ENCODE measurements at regions not wholly inside any gene's neighbourhood (a gene's known extent, or its start where the extent isn't known, plus 50 kb on each side); places are given as distances from the start of the nearest gene placed in this dataset.
"Not testable (repeated sequence)": the region's sequence is repeated elsewhere in the genome, so short reads cannot be mapped to it uniquely, and the experiment has no call there.

DNA sequence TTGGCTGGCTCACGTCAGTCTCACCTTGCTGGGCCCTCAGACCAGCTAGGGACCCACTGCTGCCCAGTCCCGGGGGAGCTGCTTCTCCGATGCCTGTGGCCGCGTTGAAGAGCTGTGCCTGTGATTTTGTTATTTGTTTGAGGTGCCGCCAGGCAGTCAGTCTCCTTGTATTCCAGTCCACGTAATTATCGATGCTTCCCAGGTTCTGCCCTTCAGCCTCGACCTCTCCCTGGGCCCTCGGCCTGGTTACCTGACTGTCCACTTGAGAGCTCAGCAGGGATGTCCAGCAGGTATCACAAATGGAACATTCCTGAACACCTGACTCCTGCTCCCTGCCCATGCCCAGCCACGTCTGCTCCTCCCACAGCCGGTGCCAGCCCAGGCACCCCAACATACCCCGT is 195.9 kb upstream of the HS6ST1 start:
- DNase-seq, result no peak

DNA sequence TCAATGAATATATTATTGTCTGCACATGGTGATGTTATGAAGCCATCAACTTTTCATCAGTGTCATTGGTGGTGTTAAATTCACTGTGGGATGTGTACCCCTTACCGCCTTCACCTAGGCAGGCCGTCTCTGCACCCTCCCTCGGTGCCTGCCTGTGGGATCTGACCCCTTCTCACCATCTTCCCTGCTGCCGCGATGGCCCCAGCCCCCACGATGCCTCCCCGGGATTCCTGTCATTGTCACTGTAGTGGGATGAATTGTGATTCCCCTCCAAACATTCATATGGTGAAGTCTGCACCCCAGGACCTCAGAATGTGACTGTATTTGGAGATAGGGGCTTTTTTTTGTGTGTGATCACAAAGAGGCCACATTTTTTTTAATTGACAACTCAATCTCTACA is 198.3 kb upstream of the HS6ST1 start:
- DNase-seq, result no peak

DNA sequence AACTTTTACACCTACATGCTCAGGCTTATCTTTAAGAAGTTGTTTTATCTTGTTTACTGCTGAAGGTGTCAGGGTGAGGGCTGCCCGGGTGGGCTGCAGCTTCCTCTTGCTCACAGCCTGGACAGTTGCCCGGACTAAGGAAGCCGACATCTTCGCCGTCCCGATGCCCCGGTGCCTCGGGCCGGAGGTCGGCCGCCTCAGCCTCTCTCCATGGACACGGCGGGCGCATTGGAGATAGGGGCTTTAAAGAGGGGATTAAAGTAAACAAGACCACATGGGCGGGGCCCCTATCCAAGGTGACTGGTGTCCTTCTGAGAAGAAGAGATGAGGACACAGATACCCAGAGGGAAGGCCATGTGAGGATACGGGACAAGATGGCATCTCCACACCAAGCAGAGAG is 200.4 kb upstream of the HS6ST1 start:
- not testable (repeated sequence) for DNase-seq

DNA sequence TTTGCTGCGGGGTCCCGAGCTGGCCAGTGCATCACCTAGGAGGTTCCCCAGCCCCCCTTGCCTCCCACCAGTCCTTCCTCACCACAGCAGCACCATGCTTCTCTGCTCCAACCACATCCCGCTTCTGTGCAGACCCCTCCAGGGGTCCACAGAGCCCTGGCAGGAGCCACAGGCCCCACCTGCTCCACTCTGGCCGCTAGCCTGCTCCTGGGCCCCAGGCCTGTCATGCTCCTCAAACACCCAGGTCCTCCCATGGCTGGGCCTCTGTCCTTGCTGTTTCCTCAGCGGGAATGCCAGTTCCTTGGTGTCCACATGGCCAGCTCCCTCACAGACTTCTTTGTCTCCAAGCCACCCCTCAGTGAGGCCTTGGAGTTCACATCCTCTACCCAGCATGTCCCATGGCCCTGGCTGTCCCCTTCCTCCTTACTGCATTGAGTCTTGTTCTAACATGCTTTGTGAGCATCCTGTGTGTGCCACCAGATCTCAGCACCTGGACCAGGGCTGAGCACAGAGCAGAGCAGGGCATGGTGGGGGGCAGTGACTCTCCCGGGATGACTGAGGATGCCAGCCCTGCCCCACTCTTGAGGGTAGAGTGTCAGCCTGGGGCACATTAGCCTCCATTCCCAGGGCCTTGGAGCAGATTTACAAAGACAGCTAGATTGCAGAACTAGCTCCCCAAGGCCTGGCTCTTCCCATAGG is 201.0 kb upstream of the HS6ST1 start:
- DNase-seq, result no peak

DNA sequence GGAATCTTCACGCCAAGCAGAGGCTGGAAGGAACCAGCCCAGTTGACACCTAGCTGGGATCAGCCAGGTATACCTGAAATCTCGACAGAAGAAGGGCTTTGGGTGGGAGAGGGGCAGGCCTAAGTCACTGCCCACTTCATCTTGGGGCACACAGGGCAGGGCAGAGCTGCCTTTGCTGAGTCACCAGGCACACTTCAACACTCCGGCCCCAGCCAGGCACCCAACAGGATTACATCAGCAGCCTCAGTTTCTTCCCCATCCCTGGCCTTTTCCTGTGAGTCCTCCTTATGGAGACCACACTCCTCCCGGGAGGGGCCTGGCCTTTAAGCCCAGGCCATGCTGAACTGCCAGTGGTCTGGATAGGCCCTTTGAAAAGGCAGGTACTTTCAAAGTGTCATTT is 201.7 kb upstream of the HS6ST1 start:
- DNase-seq, result no peak

DNA sequence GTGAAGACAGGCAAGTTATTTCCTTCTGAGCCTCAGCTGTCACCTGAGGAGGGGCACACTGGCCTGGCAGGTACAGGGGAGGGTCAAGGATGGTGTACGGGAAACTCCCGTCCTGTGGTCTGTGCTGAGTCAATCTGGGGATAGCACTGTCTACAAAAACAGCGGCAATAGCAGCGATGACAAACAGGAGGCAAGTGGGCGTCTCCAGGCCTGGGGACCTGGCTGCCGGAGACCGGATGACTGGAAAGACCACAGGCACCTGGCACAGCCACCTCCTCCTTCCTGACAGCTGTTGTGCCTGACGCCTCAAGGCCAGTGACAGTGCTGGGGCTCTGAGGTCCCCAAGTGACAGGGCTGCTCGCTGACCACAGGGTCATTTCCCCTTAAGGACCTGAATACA is 202.1 kb upstream of the HS6ST1 start:
- no peak for DNase-seq

DNA sequence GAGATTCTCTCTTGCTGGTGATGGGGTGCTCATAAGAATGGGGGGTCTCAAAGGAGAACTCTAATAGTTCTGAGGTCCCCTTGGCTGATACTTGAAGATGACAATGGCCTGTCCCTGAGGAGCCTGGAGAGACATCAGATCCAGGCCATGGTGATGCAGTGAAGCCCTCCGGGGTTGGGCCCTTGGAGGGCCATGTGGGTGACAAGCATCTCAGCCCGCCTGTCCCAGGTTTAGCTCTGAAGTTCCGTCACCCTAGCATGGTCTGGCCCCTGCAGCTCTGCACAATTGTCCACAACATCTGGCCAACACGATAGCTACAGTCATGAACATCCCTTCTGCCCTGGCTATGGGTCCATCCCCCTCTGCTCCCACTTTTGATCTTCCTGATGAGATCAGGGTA is 202.8 kb upstream of the HS6ST1 start:
- no peak for DNase-seq

DNA sequence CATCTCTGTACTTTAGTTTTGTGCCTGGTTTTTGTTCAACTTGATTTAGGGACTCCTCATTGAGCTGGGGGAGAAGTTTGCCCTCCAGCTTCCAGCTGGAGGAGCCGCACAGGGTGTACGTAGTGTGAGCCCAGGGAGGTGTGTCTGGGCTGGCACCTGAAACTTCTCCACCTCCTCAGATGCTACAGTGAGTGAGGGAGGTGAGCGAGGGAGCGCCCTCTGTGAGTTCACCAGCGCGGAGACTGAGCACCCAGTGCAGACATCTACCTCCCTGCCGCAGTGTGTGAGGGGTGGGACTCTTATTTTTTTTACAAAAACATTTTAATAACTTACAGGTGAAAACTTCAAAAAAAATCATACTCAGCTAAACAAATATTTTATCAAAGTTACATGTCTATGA is 204.2 kb upstream of the HS6ST1 start:
- no peak for DNase-seq

DNA sequence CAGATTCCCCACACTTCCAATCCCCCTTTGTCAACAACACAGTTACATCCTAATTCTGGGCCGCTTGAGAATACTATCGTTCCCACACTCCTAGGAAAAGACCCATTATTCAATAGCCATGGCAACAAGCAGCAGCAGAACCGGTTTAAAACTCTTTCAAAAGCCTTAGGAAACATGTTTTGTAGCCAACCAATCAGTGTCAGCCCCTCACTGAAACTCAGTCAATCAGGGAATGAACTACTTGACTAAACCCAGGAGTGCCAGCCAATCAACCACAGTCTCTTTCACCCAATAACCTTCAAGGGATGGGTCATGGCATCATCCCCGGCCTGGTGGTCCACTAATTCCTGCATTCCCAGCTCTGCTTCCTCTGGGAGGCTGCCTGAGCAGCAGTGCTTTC is 204.8 kb upstream of the HS6ST1 start:
- DNase-seq, result no peak

DNA sequence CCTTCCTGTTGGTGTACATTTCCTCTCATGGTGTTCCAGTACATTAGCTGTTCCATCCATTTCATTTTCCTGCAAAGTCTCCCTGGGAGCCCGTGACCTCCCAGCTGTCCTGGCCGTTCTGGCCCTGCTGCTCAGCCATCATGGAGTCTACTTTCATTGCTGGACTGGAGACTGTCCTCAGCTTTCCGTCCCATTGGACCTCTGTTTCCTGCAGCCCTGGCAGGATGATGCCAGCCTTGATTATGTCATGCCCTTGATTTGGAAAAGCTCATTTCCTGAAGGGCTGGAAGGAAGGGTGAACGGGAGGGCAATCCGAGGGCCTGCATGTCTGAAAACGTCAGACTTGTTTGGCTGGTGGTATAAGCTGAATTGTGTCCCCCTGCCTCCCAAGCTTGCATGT is 205.5 kb upstream of the HS6ST1 start:
- no peak for DNase-seq

DNA sequence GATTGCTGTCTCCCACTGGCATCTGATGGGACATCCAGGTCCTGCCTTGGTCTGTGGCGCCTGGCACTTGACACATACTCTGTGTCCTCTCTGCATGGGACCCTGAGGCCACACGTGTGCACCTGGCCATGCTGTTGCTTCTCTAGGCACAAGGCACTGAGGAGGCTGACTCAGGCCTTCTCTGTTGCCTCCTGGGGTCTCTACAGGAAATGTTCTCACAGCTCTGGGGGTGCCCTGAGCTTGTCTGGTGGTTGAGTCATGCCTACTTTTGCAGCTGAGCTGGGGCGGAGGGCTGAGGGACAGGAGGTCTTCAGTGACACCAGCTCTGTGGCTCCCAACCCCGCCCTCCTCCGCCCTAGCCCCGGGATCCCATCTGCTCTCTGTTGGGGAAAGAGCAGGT is 207.0 kb upstream of the HS6ST1 start:
- no peak for DNase-seq

DNA sequence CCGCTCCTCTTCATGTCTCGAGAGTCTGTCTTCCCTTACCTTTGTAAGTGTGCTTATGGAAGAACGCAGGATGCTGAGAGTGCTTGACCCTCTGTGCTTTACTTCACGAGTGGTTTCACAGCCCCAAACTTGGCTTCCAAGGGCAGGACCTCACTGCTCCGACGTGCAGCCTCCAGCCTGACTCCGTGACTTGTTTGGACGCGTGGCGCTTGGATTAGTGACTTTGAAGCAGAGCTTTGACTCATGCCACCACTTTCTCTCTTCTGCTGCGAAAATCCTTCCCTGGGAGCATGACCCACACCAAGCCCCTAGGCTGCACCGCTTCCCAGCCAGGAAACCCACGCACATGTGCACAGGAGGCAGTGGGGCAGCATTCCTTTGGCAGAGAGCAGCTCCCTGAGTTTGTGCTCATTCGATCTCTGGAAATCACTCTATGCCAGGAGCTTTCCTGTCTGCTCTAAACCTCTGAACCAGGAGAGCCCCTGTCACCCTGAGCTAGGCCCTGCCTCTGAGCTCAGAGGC is 207.8 kb upstream of the HS6ST1 start:
- DNase-seq, result no peak

DNA sequence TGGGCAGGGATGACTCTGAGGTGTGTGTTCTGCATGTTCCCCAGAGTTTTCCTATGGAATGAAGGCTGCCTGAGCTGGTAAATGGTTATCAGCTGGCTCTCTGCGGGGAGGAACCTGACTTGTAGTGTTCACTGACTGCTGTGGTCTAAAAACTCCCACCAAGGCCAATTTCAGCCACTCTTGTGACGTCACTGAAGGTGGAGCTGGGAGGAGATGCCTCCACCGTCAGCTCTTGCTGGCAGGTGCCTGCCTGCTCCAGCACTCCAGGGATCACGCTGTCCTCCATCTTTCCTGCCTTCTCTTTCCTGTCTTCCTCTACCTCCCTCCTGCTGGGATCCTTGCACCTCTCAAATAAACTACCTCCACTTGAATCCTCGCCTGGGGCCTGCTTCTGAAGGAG is 209.5 kb upstream of the HS6ST1 start:
- DNase-seq, result no peak

DNA sequence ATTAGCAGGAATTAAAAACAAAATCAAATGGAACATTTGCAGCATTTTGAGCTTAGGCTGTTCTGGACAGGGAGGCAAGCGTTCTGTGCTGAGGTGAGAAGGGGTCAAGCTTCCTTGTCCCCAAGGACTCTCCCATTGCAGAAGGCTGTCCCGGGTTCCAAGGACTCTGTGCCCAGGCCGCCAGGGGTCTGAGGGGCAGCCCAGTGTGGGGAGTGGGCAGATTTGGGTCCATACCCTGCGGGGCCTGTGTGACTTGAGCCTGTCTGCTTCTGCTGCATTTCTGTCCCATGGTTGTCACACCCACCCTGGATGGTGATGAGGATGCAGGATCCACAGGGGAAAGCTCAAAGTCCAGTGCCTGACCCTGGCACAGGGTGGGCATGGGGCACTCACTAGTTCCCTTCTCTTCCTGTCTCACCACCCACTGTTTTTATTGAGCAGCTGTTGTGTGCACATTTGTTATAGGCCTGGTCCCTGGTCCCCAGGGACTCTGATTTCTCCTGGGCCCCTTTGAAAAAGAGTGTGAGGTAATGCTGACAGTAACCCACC is 211.4 kb upstream of the HS6ST1 start:
- DNase-seq, result no peak

DNA sequence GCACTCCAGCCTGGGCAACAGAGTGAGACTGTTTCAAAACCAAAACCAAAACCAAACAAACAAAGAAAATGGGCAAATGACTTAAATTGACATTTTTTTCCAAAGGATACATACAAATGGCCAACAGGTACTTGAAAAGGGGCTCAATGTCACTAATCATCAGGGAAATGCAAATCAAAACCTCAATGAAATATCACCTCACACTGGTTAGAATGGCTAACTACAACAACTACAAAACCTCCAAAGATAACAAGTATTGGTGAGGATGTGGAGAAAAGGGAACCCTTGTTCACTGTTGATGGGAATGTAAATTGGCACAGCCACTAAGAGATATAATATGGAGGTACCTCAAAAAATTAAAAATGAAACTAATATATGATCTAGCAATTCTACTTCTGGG is 213.2 kb upstream of the HS6ST1 start:
- DNase-seq, result no peak

DNA sequence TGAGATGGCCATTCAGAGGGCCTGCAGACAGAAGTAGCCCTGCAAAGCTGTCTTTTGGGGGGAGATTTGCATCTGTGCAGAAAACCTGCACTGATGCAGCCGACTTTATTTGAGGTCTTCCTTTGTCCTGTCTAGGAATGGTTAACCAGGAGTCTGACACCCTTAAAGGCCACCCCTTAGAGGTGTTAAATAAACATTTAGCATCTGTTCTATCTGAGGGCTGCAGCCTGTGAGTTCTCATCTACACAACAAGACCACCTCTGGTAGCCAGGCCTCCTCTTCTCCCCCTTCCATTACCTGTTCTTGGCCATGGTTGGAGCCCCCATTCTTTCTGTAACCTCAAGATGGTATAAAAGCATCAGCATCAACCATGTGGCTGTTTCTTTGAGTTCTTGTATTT is 214.4 kb upstream of the HS6ST1 start:
- no peak for DNase-seq

DNA sequence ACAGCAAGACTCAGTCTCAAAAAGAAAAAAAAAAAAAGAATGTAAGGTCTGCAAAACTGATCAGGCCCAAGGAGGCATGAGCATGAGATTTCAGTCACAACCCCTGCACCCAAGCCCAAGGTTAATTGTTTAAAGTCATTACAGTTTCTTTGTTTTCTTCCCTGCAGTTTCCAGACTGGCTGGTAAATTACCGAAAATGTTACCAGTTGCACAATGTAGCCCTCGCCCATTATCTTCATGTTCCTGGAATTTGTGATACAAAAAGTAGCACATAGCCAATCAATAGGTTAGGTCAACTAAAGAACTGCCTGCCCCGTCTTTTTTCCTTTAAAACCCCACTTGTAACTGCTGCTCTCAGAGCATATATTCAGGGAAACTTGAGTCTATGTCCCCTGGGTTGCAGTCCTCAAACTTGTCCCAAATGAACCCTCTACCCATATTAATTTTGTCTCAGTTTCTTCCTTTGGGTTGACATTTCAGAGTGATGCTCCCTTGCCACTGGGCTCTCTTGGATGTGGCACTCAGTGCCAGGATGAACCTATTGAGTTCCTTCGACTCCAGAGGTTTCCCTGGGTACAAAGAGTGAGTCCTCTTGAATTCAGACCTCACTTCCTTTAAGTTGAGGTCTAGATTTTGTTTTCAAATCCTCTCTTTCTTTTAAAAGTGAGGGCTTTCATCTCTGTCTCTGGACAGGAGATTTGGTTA is 216.2 kb upstream of the HS6ST1 start:
- DNase-seq, result no peak

DNA sequence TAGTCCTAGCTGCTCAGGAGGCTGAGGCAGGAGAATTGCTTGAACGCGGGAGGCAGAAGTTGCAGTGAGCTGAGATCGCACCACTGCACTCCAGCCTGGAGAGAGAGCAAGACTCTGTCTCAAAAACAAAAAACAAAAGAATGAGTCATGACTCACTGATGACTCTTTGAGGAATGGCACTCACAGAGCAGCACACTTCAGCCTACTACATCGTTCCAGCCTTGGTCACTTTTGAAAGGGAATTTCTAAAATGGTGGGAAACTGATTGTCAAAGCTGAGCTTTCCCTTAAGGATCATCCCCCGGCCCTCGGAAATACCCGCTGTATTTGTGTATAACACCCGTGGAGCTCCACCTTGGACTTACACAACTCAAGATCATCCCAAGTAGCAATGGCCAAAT is 217.3 kb upstream of the HS6ST1 start:
- no peak for DNase-seq

DNA sequence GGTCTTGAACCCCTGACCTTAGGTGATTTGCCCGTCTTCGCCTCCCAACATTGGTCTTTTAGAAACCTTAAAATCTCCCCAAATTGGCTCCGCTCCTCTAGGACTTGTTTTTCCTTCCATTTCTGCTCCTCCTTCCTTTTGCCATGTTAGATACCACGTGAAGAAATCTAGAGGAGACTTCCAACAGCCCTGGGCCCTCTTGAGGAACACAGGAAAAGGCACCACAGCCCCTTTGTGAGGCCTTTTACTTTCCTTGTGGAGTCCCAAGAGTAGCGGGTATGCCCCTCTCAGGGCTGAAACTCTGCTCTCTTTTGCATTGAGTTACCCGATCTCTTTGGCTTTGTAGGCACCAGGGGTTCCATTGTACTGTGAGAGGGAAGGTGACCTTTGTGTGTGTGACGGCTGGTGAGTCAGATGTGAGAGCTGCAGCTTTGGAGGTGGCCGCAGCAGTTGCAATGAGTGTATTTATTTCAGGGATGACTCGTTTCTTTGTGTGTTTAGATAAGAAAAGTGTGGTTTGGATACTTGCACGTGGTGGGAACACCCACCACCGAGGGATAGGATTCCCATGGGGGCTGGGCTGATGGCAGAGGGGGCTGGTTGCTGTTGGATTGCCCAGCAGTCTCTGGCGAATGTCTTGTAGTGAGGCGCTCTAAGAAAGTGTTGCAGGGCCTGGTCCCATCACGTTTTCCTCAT is 218.4 kb upstream of the HS6ST1 start:
- DNase-seq, result no peak

DNA sequence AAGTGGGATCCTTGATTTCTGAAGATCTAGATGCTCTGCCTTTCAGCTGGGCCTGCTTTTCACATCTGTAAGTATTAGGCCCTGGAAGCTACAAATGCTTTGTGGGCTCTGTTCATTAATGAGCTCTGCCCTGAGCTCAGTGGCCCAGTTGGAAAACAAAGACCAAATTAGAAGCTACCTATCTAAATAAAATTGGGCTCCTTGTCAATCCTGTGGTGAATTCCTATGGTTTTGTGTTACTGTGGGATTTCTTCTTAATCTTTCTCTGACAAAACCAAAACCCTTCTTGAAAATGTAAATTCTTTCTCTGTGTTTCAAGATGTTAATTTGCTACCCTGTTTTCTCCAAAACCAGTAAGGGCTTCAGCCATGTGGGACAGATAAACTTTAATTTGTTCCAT is 219.0 kb upstream of the HS6ST1 start:
- no peak for DNase-seq

DNA sequence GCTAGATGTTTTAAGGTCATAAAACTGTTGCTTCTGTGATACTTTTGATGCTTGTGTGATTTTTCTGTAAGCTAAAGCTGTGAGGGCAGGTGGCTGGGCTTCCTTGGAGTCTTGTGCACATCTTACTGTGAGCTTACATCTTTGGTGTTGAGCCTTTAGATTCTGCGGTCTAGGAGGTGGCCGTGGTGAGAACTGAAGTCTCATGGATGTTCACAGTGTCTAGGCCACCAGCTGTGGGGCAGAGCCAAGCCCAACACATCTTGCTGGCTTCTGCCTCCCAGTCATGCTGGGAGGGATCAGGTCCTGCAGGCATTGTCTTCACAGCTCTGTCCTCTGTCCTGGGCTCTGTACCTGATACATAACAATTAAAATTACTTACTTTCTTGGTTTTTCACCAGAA is 219.7 kb upstream of the HS6ST1 start:
- DNase-seq, result no peak

DNA sequence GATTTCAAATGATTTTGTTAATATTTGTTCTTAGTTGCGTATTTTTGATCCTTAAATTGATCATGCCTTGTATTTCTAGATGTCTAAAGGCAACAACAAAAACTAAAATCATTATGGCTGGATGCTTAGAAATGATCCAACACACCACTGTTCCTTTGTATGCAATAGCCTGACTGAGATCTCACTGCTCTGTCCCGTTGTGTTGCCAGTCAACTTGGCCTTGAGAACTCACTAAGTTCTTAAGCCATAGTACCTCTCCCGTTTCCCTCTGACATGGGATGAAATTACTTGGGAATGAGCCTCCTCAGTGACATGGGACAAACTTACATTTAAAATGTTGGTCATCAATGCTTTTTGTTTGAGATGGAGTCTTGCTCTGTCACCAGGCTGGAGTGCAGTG is 222.0 kb upstream of the HS6ST1 start:
- no peak for DNase-seq

DNA sequence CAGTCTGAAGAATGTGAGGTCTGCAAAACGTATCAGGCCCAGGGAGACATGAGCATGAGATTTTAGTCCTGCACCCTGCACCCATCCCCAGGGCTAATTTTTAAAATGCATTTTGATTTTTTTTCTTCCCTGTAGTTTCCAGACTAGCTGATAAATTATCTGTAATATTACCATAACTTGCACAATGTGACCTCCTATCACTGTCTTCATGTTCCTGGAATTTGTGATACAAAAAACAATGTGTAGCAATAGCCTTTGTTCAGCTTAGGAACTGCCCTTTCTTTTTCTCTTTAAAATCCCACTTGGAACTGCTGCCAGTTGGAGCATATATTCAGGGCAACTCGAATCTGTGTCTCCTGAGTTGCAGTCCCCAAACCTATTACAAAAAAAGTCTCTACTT is 222.8 kb upstream of the HS6ST1 start:
- no peak for DNase-seq

DNA sequence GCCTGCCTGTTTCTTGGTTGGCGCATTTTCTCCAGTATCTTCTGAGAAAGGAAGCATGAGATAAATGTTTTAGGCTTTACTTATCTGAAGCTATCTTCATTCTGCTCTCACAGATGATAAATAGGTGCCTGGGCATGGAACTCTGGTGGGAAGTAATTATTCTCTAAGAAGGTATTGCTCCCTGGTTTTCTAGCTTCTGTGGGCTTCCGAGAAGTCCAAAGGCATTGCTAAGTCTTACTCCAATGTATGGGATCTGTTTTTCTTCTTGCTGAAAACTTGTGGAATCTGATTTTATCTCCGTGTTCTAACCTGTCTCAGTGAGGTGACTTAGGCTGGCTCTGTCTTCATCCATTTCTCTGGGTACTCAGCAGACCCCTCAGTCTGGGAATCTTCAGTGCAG is 224.4 kb upstream of the HS6ST1 start:
- no peak for DNase-seq
